Hematopoietic multipotent progenitor cell treated with erythropoietin and hydrocortisone succinate and interleukin-3 and kit ligand, for 4 days (in vitro differentiated cells): ENCODE measurements at regions not wholly inside any gene's neighbourhood (a gene's known extent, or its start where the extent isn't known, plus 50 kb on each side); places are given as distances from the start of the nearest gene placed in this dataset.

Experiments used
- DNase-seq: peaks from one replicate; pipeline ENCODE4 v3.0.0-alpha.2; 2015

DNA sequence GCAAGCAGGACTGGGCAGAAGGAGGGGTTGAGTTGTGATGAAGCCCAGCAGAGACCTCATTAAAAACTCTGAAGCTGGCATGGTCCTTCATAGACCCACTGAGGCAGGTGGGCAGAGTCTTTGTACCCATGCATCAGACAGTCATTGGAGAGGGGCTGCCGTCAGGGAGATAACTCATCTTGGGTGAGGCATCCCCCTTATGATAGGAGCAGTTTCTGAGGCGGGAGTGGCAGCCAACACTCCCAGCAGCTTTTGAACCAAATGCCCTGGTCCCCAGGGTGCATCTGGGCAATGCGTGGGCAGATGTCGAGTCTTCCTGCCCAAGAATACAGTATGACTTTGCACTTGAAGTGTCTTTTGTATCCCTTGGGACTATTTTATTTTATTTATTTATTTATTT, 68.1 kb downstream of the HTR5A start:
- no peak for DNase-seq

DNA sequence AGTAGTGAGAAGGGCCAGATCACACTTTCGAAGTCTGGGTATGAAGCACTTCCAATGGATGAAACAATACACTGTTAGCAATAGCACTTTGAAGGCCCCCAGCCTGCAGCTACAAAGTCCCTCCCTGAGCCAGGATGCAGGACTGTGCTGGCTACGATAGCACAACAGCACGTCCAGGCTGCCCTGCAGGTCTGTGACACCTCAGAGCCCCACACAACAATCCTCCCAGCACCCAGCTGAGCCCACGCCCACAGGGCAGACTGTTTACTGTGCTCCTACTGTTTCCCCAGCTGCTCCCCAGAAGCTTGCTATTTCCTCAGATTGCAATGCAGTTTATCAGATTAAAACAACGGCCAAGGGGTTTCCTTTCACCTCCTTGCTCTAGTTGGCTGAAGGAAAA, 71.4 kb downstream of the HTR5A start:
- no peak for DNase-seq

DNA sequence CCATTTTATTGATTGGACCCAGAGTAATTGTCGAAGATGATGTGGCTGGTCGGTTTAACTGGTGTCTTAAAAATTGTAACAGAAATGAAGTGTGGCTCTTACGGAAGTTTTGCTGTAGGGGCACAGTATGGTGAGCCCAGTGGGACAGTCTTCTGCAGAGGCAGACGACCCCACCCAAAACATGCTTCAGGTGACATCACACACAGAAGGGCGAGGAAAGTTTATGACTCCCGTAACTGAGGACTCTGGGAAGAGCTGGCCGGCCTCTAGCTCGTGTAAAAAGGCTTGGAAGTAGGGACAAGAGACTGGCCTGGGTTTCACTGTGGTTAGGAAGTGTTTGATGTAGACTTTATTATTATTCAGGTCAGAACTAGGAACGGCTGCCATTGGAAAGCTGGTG, 73.3 kb downstream of the HTR5A start:
- no peak for DNase-seq

DNA sequence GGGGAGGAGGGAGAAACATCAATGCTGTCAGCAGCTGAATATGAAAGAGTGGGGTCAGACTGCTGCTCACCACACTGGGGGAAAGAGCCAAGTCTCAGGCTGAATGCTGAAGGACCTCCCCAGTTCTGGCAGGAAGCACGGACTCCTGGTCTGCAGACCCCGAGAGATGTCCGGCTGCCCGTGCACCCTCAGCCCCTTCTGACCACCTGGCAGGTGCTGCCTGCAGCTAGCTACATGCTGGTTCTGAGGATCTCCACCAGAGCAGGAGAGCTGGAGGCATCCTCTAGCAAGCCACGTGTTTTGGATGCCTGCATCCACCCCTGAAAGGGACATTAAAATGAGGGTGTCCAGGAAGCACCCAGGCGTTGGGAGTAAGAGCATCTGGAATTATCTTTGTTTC, 74.2 kb downstream of the HTR5A start:
- no peak for DNase-seq

DNA sequence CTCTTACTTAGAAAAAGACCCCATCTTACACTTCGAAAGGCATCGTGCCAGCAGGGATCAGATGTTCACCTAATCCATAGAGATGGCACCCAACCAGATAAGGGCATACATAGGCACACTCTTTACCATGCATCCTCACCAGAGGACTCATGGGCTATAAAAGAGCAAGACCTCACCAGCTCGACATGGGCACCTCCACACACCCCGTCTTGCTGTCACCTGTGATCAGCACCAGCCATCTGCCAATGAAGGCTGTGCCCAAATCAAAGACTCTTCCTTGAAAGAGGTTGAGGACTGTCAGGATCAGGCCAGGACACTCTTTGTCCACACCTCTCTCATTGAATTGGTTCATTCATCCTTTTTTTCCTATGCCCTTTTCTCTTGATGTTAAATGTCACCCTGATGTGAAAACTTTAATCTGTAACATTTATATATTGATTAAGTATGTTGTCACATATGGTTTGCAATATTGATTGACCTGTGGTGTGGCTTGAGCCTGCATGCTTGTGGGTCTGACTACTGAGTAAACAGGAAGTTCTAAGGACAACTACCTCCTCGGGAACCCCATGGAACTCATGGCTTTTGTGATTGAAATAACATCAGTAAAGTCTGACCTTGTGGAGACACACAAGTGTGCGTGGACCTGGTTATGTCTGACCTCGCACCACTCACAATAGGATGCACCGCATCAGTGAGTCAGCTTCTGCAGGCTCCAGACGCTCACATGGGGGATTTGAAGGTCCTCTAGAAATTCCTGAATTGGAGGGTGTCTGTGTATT, 75.5 kb downstream of the HTR5A start:
- no peak for DNase-seq

DNA sequence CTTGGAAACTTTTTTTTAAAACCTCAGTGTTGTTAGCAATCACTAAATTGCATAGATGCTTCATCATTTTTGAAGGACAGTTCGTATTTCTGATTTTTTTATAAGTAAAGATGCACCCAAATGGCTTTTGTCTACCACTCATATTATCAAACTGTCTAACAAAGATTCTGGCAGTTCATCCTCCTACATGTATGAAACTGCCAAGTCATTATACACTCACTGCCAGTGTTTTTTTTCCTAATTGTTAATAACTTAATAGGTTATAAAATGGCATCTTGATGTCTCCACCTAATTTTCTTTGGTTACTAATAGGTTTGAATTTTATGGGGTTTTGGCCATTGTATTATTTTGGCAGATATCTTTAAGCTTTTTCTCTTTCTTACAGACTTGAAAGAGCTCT, 77.0 kb downstream of the HTR5A start:
- no peak for DNase-seq

DNA sequence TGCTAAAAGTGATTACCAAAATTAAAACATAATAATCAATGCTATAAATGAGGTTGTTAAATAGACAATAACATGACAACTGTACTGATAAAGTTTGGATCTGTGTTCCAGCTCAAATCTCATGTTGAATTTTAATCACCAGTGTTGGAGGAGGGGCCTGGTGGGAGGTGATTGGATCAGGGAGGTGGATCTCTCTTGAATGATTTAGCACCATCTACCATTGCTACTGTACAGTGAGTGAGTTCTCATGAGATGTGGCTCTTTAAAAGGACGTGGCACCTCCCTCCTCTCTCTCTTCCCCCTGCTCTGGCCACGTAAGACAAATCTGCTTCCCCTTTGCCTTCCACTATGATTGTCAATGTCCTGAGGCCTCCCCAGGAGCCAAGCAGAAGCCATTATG, 77.5 kb downstream of the HTR5A start:
- no peak for DNase-seq

DNA sequence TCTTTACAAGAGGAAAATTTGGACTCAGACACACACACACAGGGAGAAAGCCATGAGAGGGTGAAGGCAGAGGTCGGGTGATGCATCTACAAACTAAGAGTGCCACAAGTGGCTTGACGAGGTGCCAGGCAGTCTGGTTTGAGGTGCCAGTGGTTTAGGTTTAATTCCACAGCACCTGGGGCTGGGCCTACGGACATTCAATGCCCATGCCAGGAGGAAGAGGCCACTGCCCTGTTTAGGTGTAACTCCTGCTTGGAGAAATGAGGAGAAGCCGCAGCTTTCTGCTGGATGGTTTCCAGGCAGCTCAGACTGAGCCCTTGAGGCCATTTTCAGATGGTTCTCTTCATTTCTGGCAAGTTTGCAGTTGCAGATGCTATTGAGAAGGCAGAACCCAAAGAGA, 83.6 kb downstream of the HTR5A start:
- no peak for DNase-seq

DNA sequence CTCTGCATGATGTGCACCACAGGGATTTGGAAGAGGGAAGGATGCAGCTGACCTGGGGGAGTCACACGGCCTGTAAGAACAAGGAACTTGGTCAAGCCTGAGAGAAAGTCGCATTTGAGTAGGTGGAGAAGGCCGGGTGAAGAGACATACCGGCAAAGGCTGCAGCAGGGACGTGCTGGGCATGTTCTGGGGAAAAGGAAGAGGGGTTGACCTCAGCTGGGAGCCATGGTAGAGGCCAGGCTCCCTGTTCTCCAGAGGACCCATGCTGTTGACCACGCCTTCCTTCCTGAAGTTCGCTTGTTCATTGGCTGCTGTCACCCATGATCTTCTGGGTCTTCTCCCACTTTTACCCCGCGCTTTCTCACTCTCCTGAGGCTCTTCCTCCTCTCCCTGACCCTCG, 84.5 kb downstream of the HTR5A start:
- DNase-seq, result no peak

DNA sequence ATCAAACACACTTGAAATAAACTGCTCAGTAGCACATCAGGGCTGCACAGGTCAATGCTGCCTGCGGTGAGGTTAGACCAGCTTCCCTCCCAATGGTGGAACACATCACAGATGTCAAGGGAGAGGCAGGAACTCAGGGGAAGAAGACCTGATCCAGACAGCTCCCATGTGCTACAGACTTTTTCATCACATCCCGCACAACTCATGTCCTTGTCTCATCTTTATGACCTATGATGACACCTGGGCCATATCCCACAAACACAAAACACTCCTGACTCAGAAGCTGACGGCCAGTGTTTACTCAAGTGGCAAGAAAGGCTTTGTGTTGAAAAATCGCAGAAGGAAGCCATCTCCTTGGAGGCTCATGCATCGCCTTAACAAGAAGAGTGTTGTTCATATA, 91.6 kb downstream of the HTR5A start:
- no peak for DNase-seq

DNA sequence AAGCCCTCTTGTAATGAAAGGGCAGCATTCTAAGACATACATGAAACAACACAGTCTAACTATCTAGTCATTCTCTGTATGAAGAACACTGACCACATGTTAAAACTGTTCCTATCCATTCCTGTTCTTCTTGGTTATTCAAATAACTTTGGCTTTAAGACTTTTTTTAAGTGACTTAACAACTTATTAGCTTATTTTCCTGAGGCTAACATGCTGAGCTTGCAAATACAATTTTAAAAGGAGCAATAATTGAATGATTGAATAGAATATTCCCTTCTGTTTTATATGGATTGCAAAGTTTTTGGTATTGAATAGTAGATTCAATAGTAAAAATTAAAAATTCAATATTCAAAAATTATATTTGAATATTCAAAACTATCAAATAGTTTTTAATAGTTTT, 92.3 kb downstream of the HTR5A start:
- no peak for DNase-seq

DNA sequence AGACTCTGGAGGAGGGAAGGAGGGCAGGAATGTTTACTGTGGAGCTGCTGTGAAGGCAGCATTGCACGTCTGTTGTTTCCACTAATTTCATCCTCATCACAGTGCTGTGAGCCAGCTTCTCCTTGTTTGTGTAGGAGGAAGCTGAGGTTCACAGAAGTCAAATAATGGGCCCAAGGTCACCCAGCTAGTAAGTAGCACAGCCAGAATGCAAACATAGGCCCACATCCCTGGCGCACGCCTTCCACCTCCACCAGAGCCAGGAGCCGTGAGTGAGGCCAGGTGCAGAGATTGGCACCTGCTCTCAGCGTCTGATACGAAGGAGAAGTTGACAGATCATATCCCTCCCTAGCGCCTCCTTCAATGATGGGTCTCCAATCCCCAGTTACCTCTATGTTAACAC, 93.6 kb downstream of the HTR5A start:
- no peak for DNase-seq

DNA sequence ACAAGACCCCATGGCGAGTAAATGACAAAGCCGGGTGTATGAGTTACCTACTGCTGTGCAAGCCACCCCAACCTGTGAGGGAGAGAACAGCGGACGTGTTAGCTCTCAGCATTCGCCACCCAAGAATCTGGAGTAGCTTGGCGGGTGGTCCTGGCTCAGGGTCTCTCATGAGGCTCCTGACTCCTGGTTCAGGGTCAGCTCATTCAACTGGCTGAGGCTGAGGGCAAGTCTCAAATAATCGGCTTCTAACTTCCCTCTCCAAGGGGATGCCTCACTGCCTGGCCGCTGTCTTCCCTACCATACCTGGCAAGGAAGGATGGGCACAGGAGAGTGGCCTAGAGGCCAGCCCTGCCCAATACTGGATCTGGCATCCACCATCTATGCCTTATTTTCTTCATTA, 94.2 kb downstream of the HTR5A start:
- no peak for DNase-seq

DNA sequence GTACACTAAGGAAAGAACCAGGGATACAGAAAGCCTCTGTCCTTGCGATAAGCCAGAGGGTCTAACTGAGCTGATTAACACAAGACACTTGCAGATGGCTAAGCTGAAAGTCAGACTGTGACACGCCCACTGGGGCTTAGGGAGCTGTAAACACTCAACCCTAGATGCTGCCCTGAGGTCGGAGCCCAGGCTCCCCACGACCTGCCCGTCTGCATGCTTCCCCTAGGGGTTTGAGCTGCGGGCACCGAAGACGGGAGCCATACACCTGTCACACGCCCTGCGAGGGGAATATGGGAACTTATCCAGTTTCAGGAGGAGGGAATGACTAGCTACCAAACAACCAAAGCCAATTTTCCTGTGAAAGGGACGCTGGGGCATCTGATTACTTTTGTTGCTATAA, 96.0 kb downstream of the HTR5A start:
- no peak for DNase-seq

DNA sequence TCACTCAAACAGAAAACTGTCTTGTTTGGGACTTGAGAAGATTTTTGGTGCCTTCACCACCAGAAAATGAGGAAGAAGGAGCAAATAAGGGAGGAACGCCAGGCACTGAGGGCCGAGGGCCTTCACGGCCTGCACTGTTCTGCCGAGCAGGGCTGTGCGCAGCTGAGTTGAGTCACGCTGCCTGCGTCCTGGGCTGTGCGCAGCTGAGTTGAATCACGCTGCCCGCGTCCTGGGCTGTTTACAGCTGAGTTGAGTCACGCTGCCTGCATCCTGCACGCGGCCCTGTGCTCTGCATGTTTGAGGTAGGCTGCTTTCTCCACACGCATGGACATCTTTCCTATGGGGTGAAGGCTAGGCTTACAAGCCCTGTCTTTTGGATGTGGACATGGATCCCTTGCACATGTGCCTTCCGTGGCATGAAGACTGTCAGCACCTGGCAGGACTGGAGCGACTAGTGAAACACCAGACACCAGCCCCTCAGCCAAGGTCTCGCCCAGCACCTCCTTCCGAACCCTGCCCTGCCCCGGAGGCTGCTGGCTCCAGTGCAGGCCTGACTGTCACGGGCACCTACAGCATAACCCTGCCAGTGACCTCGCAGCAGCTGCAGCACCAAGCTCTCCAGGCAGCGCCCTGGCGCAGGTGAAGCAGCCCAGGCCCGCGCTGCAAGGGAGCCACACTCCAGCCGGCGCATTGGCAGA, 96.7 kb downstream of the HTR5A start:
- no peak for DNase-seq

DNA sequence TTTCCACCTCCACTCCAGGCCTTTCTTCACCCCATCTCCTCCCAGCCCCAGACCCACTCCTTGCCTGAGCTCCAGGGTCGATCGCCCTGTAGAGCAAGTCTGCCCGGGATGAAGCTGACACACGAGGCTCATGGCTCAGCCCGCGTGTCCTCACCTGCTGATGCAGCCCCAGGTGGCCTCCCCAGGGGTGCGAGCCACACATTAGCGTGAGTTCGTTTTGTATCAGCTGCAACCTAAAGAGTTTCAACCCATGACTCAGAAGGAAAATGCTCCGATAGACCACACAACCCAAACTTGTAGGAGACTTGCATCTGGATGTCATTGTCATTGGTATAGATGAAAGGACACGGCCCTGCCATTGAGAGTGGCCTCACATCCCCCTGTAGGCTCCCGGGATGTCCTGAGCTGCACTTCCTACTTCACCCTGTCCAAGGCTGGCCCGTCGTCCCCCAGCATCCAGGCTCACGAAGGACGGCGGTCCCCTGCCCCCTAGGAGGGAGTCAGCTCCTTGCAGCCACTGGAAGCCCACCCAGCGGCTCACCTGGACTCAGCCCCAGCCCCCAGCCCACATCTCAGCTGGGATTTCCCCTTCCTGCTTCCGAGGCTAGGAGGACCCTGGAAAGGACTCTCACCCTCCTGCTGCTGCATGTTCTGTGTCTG, 97.7 kb downstream of the HTR5A start:
- no peak for DNase-seq

DNA sequence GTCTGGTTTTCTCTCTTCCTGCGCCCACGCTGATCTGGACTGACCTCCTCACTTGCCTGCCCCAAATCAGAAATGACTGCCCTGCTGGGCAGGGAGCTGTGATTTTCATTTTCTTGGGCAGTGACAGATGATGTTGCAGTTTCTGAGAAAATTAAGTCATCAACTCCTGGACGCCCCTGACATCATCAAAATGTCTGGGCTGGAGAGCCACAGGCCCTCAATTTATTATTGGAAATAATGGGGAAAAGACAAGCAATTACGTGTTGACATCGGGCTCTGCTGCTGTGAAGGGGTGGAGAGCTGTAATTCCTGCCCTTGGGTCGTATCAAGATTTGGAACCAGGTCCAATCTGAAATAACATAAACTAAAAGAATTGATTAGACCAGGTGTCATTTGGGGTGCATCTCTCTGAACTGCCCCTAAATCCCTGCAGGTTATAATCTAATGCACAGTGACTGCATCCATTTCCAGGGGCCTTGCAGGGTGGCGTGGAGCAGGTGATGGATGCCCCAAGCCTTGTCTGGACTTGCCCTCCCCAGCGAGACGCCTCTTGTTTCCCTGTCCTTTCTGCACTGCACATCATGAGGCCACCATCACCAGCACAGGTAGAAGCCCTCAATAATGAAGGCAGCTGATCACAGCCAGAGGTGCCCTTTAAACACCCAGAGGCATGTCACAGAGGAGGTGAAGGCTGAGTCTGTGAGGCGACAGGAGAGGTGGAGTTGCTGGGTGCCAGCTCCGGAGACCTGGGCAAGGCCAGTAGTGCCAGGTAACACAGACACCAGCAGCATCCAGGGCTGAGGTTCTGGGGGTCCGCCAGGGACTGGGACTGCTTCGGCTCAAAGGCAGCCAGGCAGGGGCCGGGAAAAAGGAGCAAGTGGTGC, 98.7 kb downstream of the HTR5A start:
- no peak for DNase-seq

DNA sequence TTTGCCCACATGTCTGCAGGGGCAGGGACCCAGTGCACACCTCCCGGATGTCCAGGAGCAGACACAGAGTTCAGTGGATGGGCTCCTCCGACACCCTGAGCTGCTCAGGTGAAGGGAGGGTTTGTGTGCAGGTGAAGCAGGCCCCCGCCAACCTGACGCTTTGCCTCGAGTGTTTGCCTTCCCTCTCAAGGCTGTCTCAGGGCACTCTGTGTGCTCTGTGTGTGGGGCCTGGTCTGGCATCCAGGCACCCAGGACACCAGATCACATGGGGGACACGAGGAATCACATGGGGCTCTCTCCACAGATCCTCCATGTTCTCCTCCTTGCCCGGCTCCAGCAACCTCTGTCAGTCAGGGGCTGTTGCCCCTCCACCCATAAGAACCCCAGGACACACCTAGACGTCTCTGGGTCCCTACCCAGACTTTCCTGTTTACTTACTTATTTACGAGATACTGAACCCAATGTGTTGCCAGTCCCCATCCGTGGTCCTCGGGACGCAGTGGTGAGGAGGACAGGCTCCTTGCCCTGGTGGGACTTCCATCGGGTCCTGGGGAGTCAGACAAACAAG, 99.5 kb downstream of the HTR5A start:
- no peak for DNase-seq

DNA sequence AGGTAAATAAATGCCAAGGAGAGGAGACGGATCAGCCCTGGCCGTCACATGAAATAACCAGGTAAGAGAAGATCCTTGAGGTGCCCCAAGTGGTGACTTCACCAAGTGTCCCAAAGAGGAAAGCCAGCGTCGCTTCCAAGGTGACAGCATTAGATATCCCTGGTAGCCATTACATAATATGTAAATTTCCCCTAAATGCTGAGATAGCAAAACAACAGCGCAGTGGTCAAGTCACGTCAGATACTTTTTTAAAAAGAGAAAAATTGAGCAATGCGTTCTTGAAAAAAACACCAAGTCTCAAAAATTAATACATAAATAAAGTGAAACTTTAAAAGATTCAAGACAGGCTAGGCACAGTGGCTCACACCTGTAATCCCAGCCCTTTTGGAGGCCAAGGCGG, 100.2 kb downstream of the HTR5A start:
- no peak for DNase-seq

DNA sequence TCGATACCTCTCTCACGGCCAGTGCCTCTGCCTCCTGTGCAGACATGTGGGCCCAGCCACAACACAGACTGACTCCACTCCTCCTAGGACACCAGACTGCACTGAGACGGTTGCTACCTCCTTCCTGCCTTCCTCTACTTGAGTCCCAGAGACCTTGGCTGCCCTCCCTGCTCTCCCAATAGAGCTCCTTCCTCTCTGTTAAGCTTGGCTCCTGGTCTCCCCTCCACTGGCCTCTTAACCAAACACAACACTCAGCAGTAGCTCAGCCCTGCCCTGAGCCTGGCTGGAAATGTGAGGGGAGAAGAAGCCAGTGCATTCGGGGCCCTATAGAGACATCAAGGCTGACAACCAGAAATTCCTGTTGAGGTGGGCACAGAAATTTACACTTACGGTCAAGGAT, 102.0 kb downstream of the HTR5A start:
- DNase-seq, result no peak

DNA sequence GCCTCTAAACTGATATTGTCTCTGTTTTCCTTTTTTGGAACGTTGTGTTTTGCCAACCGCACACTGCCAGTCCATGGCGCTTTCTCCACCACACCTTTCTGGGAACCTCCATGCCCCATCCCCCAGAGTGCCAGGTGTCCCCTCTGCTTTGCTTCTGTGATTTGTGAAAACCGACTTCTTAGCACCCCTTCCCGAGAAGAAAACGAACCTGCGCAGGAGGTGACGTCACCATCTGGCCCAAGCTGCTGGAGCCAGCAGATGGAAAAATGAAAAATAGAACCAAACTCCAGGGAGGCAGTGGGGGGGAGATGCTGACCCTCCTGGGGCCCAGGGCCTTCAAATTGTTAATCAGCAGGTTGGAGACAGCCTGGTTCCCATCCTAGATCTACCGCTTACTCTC, 103.8 kb downstream of the HTR5A start:
- no peak for DNase-seq

DNA sequence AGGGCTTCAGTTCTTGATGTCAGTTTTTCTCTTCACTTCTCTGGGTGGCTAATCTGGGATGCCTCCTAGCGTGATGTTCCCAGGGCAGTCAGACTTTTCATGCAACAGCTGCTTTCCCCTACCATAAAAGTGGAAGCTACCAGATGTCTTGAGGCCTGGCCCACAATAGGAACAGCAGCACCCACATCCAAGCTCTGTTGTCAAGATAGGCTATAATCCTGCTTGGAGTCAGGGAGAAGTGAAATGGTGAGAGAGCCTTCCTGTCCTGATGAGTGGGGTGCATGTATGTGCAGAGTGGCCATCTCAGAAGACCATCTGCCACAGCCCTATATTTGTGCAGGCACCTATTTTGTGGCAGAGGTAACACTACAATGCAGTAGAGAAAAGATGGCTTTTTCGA, 108.0 kb downstream of the HTR5A start:
- DNase-seq, result no peak

DNA sequence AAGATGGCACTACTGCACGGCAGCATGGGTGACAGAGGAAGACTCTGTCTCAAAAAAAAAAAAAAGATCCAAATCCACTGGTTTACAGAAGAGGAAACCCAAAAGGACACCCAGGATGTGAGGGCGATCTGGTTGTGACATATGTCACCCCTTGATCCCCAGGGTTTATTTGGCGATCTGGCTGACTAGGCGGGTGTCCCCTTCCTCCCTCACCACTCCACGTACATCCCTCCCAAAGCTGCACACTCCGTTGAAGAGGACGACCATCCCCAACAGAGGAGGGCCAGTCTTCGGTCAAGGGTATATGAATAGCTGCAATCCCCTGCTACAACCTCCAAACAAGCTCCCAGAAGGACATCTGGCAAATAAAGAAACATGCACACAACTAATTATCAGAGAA, 111.6 kb downstream of the HTR5A start:
- DNase-seq, result no peak
